Neural crest cell (in vitro differentiated cells): ENCODE measurements at regions not wholly inside any gene's neighbourhood (a gene's known extent, or its start where the extent isn't known, plus 50 kb on each side); places are given as distances from the start of the nearest gene placed in this dataset.
"Not testable (repeated sequence)": the region's sequence is repeated elsewhere in the genome, so short reads cannot be mapped to it uniquely, and the experiment has no call there.

ENCODE experiments used
- DNase-seq: peaks from one replicate; pipeline ENCODE4 v3.0.0; 2021; ENCODE audit warnings: low read depth, mixed read lengths, low spot score
- H3K27ac Mint-ChIP-seq: one replicate; pipeline ENCODE4 v1.8.0; 2021; ENCODE audit warnings: mild to moderate bottlenecking, mixed read lengths; ENCODE audit not compliant: unreplicated experiment
- H3K27me3 Mint-ChIP-seq: 2 replicates; pipeline ENCODE4 v1.8.0; 2021; ENCODE audit warnings: low read depth, mild to moderate bottlenecking, mixed read lengths
- H3K36me3 Mint-ChIP-seq: 2 replicates; pipeline ENCODE4 v1.8.0; 2021; ENCODE audit warnings: low read depth, mild to moderate bottlenecking, mixed read lengths
- H3K4me1 Mint-ChIP-seq: 2 replicates; pipeline ENCODE4 v1.8.0; 2021; ENCODE audit warnings: mixed read lengths
- H3K4me3 Mint-ChIP-seq: one replicate; pipeline ENCODE4 v1.8.0; 2021; ENCODE audit warnings: mild to moderate bottlenecking, mixed read lengths
- H3K9me3 Mint-ChIP-seq: 2 replicates; pipeline ENCODE4 v1.8.0; 2021; ENCODE audit warnings: mixed read lengths
- CTCF ChIP-seq: fragments of 200-600 bp; sonication (generic); conservative IDR thresholded peaks from 2 replicates; pipeline ENCODE4 v1.5.0; 2021; ENCODE audit warnings: antibody characterized with exemption, mild to moderate bottlenecking

- Mint-ChIP-seq H3K9me3 (no peaks in the 10 kb centered on the region), H3K27me3 (no peaks in the 10 kb centered on the region), H3K4me3 (no peak overlapping the region), H3K27ac (no peak overlapping the region), H3K4me1 (peaks cover 18% of the 10 kb centered on the region), H3K36me3 (no peaks in the 10 kb centered on the region)
- TF ChIP-seq CTCF: no peak
- DNase-seq: no peak
These were observed 62.4 kb upstream of the WDR11 start for GRCh38 chr10:120788771-120789170.

GRCh38 chr10:120789303-120790203, 61.6 kb upstream of the WDR11 start:
- no peaks in the 10 kb centered on the region for H3K27me3 Mint-ChIP-seq
- H3K4me1 Mint-ChIP-seq: peaks cover 18% of the 10 kb centered on the region
- no peak for DNase-seq
- no peak for TF ChIP-seq CTCF
- no peaks in the 10 kb centered on the region for H3K9me3 Mint-ChIP-seq
- no peaks in the 10 kb centered on the region for H3K36me3 Mint-ChIP-seq
- H3K27ac Mint-ChIP-seq: no peak overlapping the region
- no peak overlapping the region for H3K4me3 Mint-ChIP-seq

- TF ChIP-seq CTCF: no peak
- H3K4me1 Mint-ChIP-seq: peaks cover 18% of the 10 kb centered on the region
- no peak for DNase-seq
- no peaks in the 10 kb centered on the region for H3K9me3 Mint-ChIP-seq
- H3K27me3 Mint-ChIP-seq: no peaks in the 10 kb centered on the region
- H3K4me3 Mint-ChIP-seq: no peak overlapping the region
- no peak overlapping the region for H3K27ac Mint-ChIP-seq
- H3K36me3 Mint-ChIP-seq: no peaks in the 10 kb centered on the region
These were observed 59.8 kb upstream of the WDR11 start for GRCh38 chr10:120791316-120791715.

GRCh38 chr10:120793088-120793487, 58.1 kb upstream of the WDR11 start:
- H3K27me3 Mint-ChIP-seq: no peaks in the 10 kb centered on the region
- no peaks in the 10 kb centered on the region for H3K36me3 Mint-ChIP-seq
- no peak overlapping the region for H3K4me3 Mint-ChIP-seq
- H3K9me3 Mint-ChIP-seq: no peaks in the 10 kb centered on the region
- DNase-seq: no peak
- H3K4me1 Mint-ChIP-seq: peaks cover 18% of the 10 kb centered on the region
- H3K27ac Mint-ChIP-seq: no peak overlapping the region
- TF ChIP-seq CTCF: no peak

GRCh38 chr10:120794390-120794789, 56.8 kb upstream of the WDR11 start:
- Mint-ChIP-seq H3K9me3 (no peaks in the 10 kb centered on the region), H3K4me1 (peaks cover 10% of the 10 kb centered on the region), H3K27ac (no peak overlapping the region), H3K27me3 (no peaks in the 10 kb centered on the region), H3K4me3 (no peak overlapping the region), H3K36me3 (no peaks in the 10 kb centered on the region)
- TF ChIP-seq CTCF: no peak
- no peak for DNase-seq

GRCh38 chr10:120798276-120798675, 52.9 kb upstream of the WDR11 start:
- H3K9me3 Mint-ChIP-seq, H3K36me3 Mint-ChIP-seq, H3K27ac Mint-ChIP-seq, H3K27me3 Mint-ChIP-seq, DNase-seq, H3K4me3 Mint-ChIP-seq, H3K4me1 Mint-ChIP-seq: not testable (repeated sequence)
